ENCODE measurements at regions not wholly inside any gene's neighbourhood (a gene's known extent, or its start where the extent isn't known, plus 50 kb on each side); places are given as distances from the start of the nearest gene placed in this dataset.
"Not testable (repeated sequence)": the region's sequence is repeated elsewhere in the genome, so short reads cannot be mapped to it uniquely, and the experiment has no call there.

GRCh38 chr9:2243666-2244555 lies 228.8 kb downstream of the SMARCA2 start:
- no peak for DNase-seq (ENCODE audit: low spot score)

- no peak for DNase-seq (ENCODE audit: low spot score)
Measured at GRCh38 chr9:2247340-2247739, 232.2 kb downstream of the SMARCA2 start.

GRCh38 chr9:2248768-2249265 lies 233.7 kb downstream of the SMARCA2 start:
- no peak for DNase-seq (ENCODE audit: low spot score)

- DNase-seq (ENCODE audit: low spot score) = no peak
Measured at GRCh38 chr9:2253636-2254580, 238.8 kb downstream of the SMARCA2 start.

- DNase-seq (ENCODE audit: low spot score) = no peak
Measured at GRCh38 chr9:2255128-2255527, 240.0 kb downstream of the SMARCA2 start.

- DNase-seq (ENCODE audit: low spot score) = no peak
Measured at GRCh38 chr9:2257248-2257929, 242.2 kb downstream of the SMARCA2 start.

GRCh38 chr9:2260417-2261306 lies 245.5 kb downstream of the SMARCA2 start:
- no peak for DNase-seq (ENCODE audit: low spot score)

- DNase-seq (ENCODE audit: low spot score) = no peak
Measured at GRCh38 chr9:2261421-2262103, 246.4 kb downstream of the SMARCA2 start.

GRCh38 chr9:2262386-2263071 lies 247.4 kb downstream of the SMARCA2 start:
- DNase-seq (ENCODE audit: low spot score) = no peak

GRCh38 chr9:2263111-2263510 lies 248.0 kb downstream of the SMARCA2 start:
- DNase-seq (ENCODE audit: low spot score) = no peak

GRCh38 chr9:2263665-2264064 lies 248.5 kb downstream of the SMARCA2 start:
- DNase-seq (ENCODE audit: low spot score) = no peak

- DNase-seq (ENCODE audit: low spot score) = no peak
Measured at GRCh38 chr9:2264081-2264480, 248.9 kb downstream of the SMARCA2 start.

- no peak for DNase-seq (ENCODE audit: low spot score)
Measured at GRCh38 chr9:2267181-2267745, 252.1 kb downstream of the SMARCA2 start.

GRCh38 chr9:2269778-2270177 lies 254.6 kb downstream of the SMARCA2 start:
- DNase-seq (ENCODE audit: low spot score) = no peak

GRCh38 chr9:2270565-2270964 lies 255.4 kb downstream of the SMARCA2 start:
- no peak for DNase-seq (ENCODE audit: low spot score)

GRCh38 chr9:2271426-2271825 lies 256.3 kb downstream of the SMARCA2 start:
- DNase-seq (ENCODE audit: low spot score) = no peak

- no peak for DNase-seq (ENCODE audit: low spot score)
Measured at GRCh38 chr9:2274762-2275161, 259.6 kb downstream of the SMARCA2 start.

GRCh38 chr9:2276296-2276695 lies 261.1 kb downstream of the SMARCA2 start:
- DNase-seq (ENCODE audit: low spot score) = no peak

GRCh38 chr9:2277133-2277532 lies 262.0 kb downstream of the SMARCA2 start:
- DNase-seq (ENCODE audit: low spot score) = not testable (repeated sequence)
